Fibroblast of gingiva (primary cell): ENCODE measurements at regions not wholly inside any gene's neighbourhood (a gene's known extent, or its start where the extent isn't known, plus 50 kb on each side); places are given as distances from the start of the nearest gene placed in this dataset.

Source experiments
- DNase-seq: peaks from one replicate; pipeline ENCODE4 v3.0.0-alpha.2; 2011; ENCODE audit warnings: low read depth

GRCh38 chr4:96183611-96184010 is 343.7 kb downstream of the PDHA2 start:
- DNase-seq: no peak

- DNase-seq: no peak
Observed at GRCh38 chr4:96186593-96186992, 346.7 kb downstream of the PDHA2 start.

- DNase-seq: no peak
Observed at GRCh38 chr4:96189761-96190160, 349.9 kb downstream of the PDHA2 start.

- DNase-seq: no peak
Observed at GRCh38 chr4:96193061-96193460, 353.2 kb downstream of the PDHA2 start.

DNA sequence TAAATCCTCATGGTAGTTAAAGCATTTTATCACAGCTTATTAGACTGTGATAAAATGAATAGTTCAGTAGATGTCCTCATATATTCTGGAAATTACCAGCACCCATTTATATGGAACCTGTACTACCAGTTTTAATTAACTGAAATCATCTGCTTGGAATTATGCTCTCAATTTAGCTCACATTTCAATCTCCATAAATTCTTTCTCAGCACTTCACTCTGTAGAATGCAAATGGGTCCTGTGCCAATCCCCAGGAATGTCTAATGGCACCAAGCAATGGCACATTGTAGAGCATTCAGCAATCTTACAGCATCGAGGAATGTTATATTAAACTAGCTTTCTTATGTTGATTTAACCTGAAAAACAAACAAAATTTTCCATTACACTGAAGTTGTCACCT is 355.1 kb downstream of the PDHA2 start:
- DNase-seq: no peak

- DNase-seq: no peak
Observed at GRCh38 chr4:96205143-96205936, 365.4 kb downstream of the PDHA2 start.

DNA sequence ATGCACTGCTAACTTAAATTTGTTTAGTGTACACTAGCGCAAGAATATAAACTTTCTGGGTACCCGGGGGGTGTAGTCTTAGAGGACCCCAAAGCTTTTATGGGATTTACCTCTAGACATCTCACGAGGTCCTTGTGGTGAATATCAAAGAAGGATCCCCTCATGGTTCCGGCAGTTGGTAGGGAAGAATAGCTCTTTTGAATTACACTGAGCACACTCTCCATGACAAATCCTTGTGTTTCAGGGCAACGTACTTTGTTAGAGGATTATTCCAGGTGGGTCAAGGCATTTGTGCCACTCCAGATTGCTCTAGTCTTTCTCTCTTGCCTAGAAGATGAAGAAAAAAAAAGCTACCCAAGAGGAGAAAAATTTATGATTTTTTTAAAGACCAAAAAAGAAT is 387.6 kb downstream of the PDHA2 start:
- no peak for DNase-seq

DNA sequence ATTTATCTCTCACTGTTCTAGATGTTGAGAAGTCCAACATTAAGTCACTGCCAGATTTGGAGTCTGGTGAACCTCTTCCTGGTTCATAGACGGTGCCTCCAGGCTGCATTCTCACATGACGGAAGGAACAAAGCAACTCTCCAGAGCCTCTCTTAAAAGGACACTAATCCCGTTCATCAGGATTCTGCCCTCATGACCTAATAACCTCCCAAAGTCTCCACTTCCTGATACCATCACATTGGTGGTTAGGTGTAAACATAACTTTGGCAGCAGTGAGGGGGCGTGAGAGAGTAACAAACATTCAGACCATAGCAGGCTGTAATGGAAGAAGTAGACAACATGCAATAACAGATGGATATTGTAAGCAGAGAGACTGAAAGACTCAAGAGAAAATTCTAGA is 388.6 kb downstream of the PDHA2 start:
- no peak for DNase-seq

- DNase-seq: no peak
Observed at GRCh38 chr4:96240041-96240440, 400.1 kb downstream of the PDHA2 start.

- no peak for DNase-seq
Observed at GRCh38 chr4:96241819-96242218, 401.9 kb downstream of the PDHA2 start.

- no peak for DNase-seq
Observed at GRCh38 chr4:96247096-96247495, 407.2 kb downstream of the PDHA2 start.

- DNase-seq: no peak
Observed at GRCh38 chr4:96248225-96248624, 408.3 kb downstream of the PDHA2 start.

DNA sequence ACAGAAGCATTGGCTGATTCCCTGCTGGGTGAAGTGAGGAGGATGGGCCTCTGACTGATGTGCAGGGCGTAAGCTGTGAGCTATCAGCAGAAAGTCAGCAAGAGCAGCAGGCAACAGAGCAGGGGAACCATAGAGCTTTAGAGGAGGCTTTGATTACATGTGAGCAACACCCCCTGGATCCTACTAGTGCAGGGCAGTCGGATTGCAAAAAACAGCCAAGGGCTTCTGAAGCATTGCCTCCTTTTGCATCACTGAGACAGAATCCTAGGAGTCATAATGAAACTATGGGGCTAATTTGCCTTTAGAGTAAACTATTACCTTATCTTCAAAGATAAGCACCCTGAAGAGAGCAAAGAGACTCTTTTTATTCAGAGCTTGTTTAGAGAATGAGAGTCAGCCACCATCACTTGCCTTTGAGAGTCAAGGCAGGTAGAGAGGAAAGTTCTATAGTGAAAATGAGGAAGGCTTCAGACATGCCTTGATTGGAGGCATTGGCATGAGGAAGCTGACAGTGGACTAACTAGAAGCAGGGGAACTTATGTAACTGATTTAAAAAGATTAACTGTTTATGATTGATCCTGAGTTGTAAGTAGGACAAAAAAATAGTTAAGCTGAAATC is 420.3 kb downstream of the PDHA2 start:
- no peak for DNase-seq

DNA sequence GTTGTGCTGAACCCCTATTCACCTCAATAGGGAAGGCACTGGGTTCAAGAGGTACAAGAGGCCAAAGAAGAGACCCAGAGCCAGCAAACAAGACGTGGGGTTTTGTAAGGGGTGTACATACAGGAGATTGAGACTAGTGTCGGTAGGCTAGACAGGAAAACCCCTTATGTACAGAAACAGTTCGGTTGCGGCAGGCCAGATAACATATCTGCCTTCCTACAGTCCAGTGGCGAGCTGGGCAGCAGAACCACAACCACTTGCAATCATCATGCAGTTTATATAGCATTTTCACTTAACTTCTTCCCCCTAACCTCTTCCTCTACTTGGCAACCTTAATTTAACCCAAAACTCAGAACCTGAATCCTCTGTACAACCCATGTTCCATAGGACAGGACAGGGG is 422.2 kb downstream of the PDHA2 start:
- DNase-seq: no peak

DNA sequence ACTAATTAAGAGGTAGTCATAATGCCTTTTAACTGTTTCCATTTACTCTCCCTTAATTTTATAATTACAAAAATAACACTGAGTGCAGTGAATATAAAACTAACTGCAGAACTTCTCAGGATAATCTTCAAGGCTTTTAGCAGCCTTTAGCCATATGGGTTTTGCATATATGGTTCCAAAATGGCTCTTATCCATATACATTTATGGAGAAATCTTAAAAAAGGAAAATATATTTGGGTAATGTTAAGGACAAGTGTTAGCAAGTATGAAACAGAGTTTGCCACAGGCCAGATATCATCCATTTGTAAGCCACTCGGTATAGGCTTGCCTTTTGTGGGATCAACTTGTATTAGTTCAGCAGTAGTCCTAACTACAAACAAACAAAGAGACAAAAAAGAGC is 423.4 kb downstream of the PDHA2 start:
- DNase-seq: no peak

GRCh38 chr4:96264941-96265463 is 425.1 kb downstream of the PDHA2 start:
- no peak for DNase-seq

DNA sequence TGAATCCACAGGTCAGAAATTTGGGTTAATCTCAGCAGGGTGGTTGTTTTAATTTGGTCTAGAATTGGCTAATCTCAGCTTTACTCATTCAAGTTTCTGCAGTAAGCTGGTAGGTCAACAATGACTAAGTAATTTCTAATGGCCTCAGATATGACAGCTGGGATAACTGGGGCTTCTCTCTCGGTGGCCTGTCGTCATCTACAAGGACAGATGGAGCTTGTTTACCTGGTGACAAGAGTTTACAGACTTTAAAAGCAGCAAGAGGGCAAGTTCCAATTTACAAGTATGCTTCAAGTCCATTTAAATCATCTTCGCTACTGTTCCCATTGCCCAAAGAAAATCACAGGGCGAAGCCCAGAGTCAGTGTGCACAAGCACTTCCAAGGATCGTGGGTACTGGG is 453.9 kb downstream of the PDHA2 start:
- no peak for DNase-seq

DNA sequence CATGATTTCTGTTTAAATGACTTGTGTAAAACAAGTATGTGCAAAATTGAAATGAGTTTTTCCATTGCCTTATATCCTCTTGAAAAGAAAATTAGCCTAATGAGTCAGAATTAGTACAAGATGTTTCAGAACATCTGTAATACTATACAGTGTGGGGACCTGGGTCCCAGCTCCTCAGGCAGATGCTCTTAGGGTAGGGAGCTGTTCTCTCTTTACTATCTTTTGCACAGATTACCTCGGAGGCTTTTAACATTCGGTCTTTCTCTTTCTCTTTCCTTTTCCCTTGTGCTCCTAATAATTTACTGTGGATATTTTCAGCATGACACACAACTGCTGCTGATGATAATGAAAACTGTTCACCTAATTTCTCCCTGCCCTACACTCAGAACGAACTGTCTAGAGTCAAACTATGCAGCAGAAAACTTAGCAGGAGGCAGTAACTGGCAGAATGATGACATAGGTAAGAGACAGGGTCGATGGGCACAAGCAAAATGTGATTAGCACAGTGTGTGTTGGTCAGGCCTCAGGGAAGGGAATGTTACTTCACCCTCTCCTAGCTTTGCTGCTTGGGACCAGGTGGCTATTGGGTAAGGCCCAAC is 455.3 kb downstream of the PDHA2 start:
- no peak for DNase-seq

DNA sequence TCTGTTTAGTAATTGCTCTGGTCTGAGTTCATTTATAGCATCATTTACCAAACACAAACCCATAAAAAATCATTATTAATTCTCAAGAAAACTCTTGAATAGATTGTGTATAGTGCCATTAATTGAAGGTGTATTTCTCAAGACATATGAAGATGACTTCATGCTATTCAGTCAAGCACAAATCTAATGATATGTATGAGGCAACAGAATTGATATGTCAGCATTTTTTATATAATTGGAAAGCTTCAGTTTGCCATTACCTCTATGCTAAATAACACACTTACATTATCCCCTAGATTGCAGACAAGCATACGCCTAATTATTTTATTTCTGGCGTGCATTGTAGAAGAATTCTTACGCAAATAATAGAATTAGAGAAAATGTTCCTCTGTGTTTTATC is 461.8 kb downstream of the PDHA2 start:
- no peak for DNase-seq

GRCh38 chr4:96305030-96305429 is 465.1 kb downstream of the PDHA2 start:
- no peak for DNase-seq

- DNase-seq: no peak
Observed at GRCh38 chr4:96312046-96312685, 472.3 kb downstream of the PDHA2 start.

DNA sequence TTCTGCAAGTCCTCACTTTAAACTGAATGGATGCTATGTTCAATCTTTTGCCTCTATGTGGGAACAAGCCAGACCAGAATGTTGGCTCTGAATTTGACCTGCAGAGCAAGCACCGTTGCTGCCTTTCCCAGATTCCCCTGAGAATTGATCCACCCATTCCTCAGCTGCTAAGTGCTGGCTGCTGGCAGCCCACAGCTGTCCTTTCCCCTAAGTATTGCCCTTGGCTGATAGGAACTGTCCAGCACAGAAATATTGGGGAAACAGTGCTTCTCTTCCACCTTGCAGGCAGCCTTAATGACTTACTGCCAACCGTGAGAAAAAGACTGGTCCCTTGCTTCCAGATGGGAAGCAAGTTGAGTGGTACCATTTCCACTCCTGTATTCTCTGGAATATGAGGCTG is 475.9 kb downstream of the PDHA2 start:
- no peak for DNase-seq

DNA sequence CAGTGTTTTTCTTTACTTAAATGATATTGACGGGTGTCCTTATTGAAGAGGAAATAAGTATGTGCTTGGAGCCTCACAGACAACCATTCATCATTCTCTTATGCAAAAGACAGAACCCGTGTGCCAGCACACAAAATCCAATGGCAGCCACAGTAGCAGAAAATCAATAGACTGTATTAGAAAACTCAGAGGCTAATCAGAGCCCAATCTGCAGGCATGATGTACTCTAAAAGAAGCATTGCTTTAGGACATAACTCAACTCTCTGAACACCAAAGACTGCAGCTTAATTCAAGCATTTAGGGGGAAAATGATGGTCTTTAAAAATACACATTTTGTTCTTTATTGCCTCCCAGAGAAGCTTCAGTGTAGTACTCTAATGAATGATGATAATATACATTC is 476.9 kb downstream of the PDHA2 start:
- no peak for DNase-seq
